ENCODE measurements at regions not wholly inside any gene's neighbourhood (a gene's known extent, or its start where the extent isn't known, plus 50 kb on each side); places are given as distances from the start of the nearest gene placed in this dataset.

- TF ChIP-seq, protein P1, sequence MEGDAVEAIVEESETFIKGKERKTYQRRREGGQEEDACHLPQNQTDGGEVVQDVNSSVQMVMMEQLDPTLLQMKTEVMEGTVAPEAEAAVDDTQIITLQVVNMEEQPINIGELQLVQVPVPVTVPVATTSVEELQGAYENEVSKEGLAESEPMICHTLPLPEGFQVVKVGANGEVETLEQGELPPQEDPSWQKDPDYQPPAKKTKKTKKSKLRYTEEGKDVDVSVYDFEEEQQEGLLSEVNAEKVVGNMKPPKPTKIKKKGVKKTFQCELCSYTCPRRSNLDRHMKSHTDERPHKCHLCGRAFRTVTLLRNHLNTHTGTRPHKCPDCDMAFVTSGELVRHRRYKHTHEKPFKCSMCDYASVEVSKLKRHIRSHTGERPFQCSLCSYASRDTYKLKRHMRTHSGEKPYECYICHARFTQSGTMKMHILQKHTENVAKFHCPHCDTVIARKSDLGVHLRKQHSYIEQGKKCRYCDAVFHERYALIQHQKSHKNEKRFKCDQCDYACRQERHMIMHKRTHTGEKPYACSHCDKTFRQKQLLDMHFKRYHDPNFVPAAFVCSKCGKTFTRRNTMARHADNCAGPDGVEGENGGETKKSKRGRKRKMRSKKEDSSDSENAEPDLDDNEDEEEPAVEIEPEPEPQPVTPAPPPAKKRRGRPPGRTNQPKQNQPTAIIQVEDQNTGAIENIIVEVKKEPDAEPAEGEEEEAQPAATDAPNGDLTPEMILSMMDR (IDR thresholded peaks at IDR 0.05): no peak
- TF ChIP-seq POLR2A (IDR thresholded peaks at IDR 0.05): no peak
These were observed 168.4 kb upstream of the AHI1 start for GRCh38 chr6:135665935-135666334.

Data from heart left ventricle (tissue), 13 donors.